ENCODE measurements at regions not wholly inside any gene's neighbourhood (a gene's known extent, or its start where the extent isn't known, plus 50 kb on each side); places are given as distances from the start of the nearest gene placed in this dataset.

GRCh38 chr3:88621586-88621985, 471.8 kb downstream of the C3orf38 start:
- WGBS, 2 donors, result 72 to 78% methylated on average over 2 of the region's 2 CpGs
- Histone ChIP-seq H3K36me3 (ENCODE audit: control insufficient read depth in 4 of 4, insufficient read depth in 4 of 4, low read length in 4 of 4) (no peaks in the 10 kb centered on the region), H3K9me3 (ENCODE audit: control insufficient read depth in 4 of 4, insufficient read depth in 3 of 4, low read length in 3 of 4) (no peaks in the 10 kb centered on the region), H3K27ac (ENCODE audit: low read depth in 1 of 2, low read length in 1 of 2) (no peak overlapping the region), H3K27me3 (ENCODE audit: control insufficient read depth in 3 of 3, insufficient read depth in 3 of 3, low read length in 2 of 3) (no peaks in the 10 kb centered on the region), H3K9ac (ENCODE audit: insufficient read depth in 1 of 2, low read length in 2 of 2) (no peak overlapping the region), H3K4me3 (no peak overlapping the region), H3K4me1 (ENCODE audit: control insufficient read depth in 5 of 5, insufficient read depth in 5 of 5, low read length in 5 of 5) (peaks cover 0 to 13% (median 3%) of the 10 kb centered on the region in 5 donors)
- TF ChIP-seq CTCF (IDR thresholded peaks at IDR 0.05; ENCODE audit: control extremely low read depth, extremely low read depth), result no peak
- DNase-seq (peak in 2 of 3 donors; percentile 77 to 78), ATAC-seq (ENCODE audit: insufficient read depth, low FRiP score) (no peak)

- ATAC-seq (ENCODE audit: insufficient read depth, low FRiP score) (no peak), DNase-seq (no peak)
- TF ChIP-seq CTCF (IDR thresholded peaks at IDR 0.05; ENCODE audit: control extremely low read depth, extremely low read depth), result no peak
- Histone ChIP-seq H3K27ac (ENCODE audit: low read depth in 1 of 2, low read length in 1 of 2) (no peak overlapping the region), H3K4me1 (ENCODE audit: control insufficient read depth in 5 of 5, insufficient read depth in 5 of 5, low read length in 5 of 5) (peaks cover 0 to 7% (median 3%) of the 10 kb centered on the region in 5 donors), H3K27me3 (ENCODE audit: control insufficient read depth in 3 of 3, insufficient read depth in 3 of 3, low read length in 2 of 3) (no peaks in the 10 kb centered on the region), H3K9me3 (ENCODE audit: control insufficient read depth in 4 of 4, insufficient read depth in 3 of 4, low read length in 3 of 4) (no peaks in the 10 kb centered on the region), H3K9ac (ENCODE audit: insufficient read depth in 1 of 2, low read length in 2 of 2) (no peak overlapping the region), H3K36me3 (ENCODE audit: control insufficient read depth in 4 of 4, insufficient read depth in 4 of 4, low read length in 4 of 4) (no peaks in the 10 kb centered on the region), H3K4me3 (no peak overlapping the region)
Measured at GRCh38 chr3:88623709-88624108, 473.9 kb downstream of the C3orf38 start.

GRCh38 chr3:88626456-88627120, 476.8 kb downstream of the C3orf38 start:
- Histone ChIP-seq H3K9me3 (ENCODE audit: control insufficient read depth in 4 of 4, insufficient read depth in 3 of 4, low read length in 3 of 4) (no peaks in the 10 kb centered on the region), H3K36me3 (ENCODE audit: control insufficient read depth in 4 of 4, insufficient read depth in 4 of 4, low read length in 4 of 4) (no peaks in the 10 kb centered on the region), H3K4me3 (no peak overlapping the region), H3K27ac (ENCODE audit: low read depth in 1 of 2, low read length in 1 of 2) (no peak overlapping the region), H3K9ac (ENCODE audit: insufficient read depth in 1 of 2, low read length in 2 of 2) (no peak overlapping the region), H3K4me1 (ENCODE audit: control insufficient read depth in 5 of 5, insufficient read depth in 5 of 5, low read length in 5 of 5) (peaks cover 0 to 5% (median 2%) of the 10 kb centered on the region in 5 donors), H3K27me3 (ENCODE audit: control insufficient read depth in 3 of 3, insufficient read depth in 3 of 3, low read length in 2 of 3) (no peaks in the 10 kb centered on the region)
- no peak for TF ChIP-seq CTCF (IDR thresholded peaks at IDR 0.05; ENCODE audit: control extremely low read depth, extremely low read depth)
- DNase-seq, result peak in 1 of 3 donors; percentile 58
- 69 to 70% methylated on average over 2 of the region's 2 CpGs for WGBS, 2 donors
- ATAC-seq (ENCODE audit: insufficient read depth, low FRiP score), result no peak

- ATAC-seq (ENCODE audit: insufficient read depth, low FRiP score), result no peak
- Histone ChIP-seq H3K27me3 (ENCODE audit: control insufficient read depth in 3 of 3, insufficient read depth in 3 of 3, low read length in 2 of 3) (no peaks in the 10 kb centered on the region), H3K9me3 (ENCODE audit: control insufficient read depth in 4 of 4, insufficient read depth in 3 of 4, low read length in 3 of 4) (no peaks in the 10 kb centered on the region), H3K36me3 (ENCODE audit: control insufficient read depth in 4 of 4, insufficient read depth in 4 of 4, low read length in 4 of 4) (no peaks in the 10 kb centered on the region), H3K9ac (ENCODE audit: insufficient read depth in 1 of 2, low read length in 2 of 2) (no peak overlapping the region), H3K4me3 (no peak overlapping the region), H3K4me1 (ENCODE audit: control insufficient read depth in 5 of 5, insufficient read depth in 5 of 5, low read length in 5 of 5) (peaks cover 0 to 3% (median 0%) of the 10 kb centered on the region in 5 donors), H3K27ac (ENCODE audit: low read depth in 1 of 2, low read length in 1 of 2) (no peak overlapping the region)
- 92 to 93% methylated on average over 4 of the region's 4 CpGs for WGBS, 2 donors
- DNase-seq, result no peak
- no peak for TF ChIP-seq CTCF (IDR thresholded peaks at IDR 0.05; ENCODE audit: control extremely low read depth, extremely low read depth)
Measured at GRCh38 chr3:88628901-88629300, 478.5 kb upstream of the EPHA3 start.

Measured in lung (tissue), 11 donors.